ENCODE measurements at regions not wholly inside any gene's neighbourhood (a gene's known extent, or its start where the extent isn't known, plus 50 kb on each side); places are given as distances from the start of the nearest gene placed in this dataset.
"Not testable (repeated sequence)": the region's sequence is repeated elsewhere in the genome, so short reads cannot be mapped to it uniquely, and the experiment has no call there.

GRCh38 chr13:61358599-61358998 lies 57.0 kb downstream of the PCDH20 start:
- DNase-seq = no peak

GRCh38 chr13:61350341-61350740 lies 65.3 kb downstream of the PCDH20 start:
- DNase-seq = no peak

DNA sequence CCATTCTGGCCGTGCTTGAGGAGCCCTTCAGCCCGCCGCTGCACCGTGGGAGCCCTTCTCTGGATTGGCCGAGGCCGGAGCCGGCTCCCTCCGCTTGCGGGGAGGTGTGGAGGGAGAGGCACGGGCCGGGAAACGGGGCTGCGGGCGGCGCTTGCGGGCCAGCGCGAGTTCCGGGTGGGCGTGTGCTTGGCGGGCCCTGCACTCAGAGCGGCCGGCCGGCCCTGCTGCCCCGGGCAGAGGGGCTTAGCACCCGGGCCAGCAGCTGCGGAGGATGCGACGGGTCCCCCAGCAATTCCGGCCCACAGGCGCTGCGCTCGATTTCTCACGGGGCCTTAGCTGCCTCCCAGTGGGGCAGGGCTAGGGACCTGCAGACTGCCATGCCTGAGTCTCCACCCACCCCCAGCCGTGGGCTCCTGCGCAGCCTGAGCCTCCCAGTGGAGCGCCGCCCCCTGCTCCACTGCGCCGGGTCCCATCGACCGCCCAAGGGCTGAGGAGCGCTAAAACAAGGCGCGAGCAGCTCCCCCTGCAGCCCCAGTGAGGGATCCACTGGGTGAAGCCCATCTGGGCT lies 76.5 kb downstream of the PCDH20 start:
- DNase-seq = no peak

- no peak for DNase-seq
These were observed 99.0 kb downstream of the PCDH20 start for GRCh38 chr13:61316647-61317046.

- no peak for DNase-seq
These were observed 121.0 kb downstream of the PCDH20 start for GRCh38 chr13:61294467-61295191.

- DNase-seq = no peak
These were observed 129.4 kb downstream of the PCDH20 start for GRCh38 chr13:61286148-61286745.

DNA sequence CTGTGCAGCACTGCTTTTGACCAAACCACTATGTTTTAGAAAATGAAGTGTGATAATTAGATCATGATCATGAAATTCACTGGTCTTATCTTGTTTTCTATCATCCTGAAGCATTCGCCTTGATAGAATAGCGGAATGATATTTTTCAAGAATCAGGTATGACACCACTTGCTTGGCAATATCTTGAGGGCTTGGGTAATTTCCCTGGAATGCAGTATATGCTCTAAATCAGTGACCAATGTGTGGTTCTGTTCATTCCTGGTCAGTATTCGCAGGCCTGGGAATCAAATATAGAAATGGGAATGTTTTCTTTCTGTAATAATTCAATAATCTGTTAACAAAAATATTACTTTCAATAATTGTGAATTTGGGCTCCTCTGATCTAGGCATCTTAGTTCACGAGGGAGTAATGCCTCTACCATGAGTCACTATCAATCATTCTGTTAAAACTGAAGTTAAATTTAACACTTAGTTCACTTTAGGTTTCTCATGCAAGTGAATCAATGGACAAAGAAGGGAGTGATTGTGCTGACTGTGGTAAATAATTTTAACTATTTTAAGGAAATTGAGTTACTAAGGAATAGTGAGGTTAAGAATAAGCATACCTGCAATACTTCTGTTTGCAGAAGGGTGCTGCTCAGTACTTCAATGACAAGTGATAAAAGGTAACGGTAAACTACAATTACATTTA lies 137.9 kb downstream of the PCDH20 start:
- DNase-seq = no peak

DNA sequence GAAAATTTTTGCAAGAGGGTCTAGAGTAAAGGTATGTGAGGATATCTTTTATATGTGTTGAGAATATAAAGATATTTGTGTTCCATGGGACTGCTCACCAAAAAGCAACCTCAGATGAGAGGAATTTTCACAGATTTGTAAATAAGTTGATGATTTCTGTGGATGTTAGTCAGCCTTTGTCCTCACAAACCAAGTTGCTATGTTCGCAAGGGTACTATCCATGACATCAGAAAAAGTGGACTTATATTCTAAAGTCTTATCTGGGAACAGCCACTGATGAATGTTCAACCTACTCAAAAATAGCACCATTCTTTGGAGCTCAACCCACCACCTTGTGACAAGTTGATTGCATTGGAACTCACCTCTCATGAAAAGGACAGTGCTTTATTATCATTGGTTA lies 138.6 kb downstream of the PCDH20 start:
- DNase-seq = no peak

- no peak for DNase-seq
These were observed 139.2 kb downstream of the PCDH20 start for GRCh38 chr13:61276401-61276800.

DNA sequence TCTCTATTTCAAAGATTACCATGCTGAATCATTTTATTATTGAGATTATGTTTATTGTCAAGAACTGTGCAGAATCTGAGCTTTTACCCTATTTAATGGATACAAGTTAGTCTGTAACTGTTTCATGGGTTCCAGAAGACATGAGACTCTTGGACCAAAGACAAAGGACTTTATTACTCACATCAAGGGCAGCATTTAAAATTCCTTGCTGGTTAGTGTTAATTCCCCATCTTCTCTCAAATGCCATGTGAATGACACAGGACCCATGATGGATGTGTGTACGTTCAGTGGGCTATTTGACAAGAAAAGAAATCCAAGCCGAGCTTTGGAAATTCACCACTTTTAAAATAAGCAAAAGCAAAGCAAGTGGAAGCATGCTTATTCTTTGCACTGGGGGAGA lies 139.9 kb downstream of the PCDH20 start:
- DNase-seq = no peak

- no peak for DNase-seq
These were observed 140.4 kb downstream of the PCDH20 start for GRCh38 chr13:61275251-61275650.

DNA sequence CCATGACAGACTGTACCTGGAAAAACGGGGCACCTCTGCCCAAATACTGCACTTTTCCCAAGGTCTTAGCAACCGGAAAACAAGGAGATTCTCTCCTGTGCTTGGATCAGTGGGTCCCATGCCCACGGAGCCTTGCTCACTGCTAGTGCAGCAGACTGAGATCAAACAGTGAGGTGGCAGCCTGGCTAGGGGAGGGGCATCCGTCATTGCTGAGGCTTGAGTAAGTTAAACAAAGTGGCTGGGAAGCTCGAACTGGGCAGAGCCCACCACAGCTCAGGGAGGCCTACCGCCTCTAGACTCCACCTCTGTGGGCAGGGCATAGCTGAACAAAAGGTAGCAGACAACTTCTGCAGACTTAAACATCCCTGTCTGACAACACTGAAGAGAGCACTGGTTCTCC lies 148.8 kb downstream of the PCDH20 start:
- DNase-seq = not testable (repeated sequence)

- DNase-seq = no peak
These were observed 153.7 kb downstream of the PCDH20 start for GRCh38 chr13:61261746-61262472.

- no peak for DNase-seq
These were observed 157.5 kb downstream of the PCDH20 start for GRCh38 chr13:61258185-61258584.

GRCh38 chr13:61255040-61255796 lies 160.4 kb downstream of the PCDH20 start:
- DNase-seq = no peak

GRCh38 chr13:61253105-61253877 lies 162.4 kb downstream of the PCDH20 start:
- no peak for DNase-seq

- no peak for DNase-seq
These were observed 163.4 kb downstream of the PCDH20 start for GRCh38 chr13:61252213-61252612.

DNA sequence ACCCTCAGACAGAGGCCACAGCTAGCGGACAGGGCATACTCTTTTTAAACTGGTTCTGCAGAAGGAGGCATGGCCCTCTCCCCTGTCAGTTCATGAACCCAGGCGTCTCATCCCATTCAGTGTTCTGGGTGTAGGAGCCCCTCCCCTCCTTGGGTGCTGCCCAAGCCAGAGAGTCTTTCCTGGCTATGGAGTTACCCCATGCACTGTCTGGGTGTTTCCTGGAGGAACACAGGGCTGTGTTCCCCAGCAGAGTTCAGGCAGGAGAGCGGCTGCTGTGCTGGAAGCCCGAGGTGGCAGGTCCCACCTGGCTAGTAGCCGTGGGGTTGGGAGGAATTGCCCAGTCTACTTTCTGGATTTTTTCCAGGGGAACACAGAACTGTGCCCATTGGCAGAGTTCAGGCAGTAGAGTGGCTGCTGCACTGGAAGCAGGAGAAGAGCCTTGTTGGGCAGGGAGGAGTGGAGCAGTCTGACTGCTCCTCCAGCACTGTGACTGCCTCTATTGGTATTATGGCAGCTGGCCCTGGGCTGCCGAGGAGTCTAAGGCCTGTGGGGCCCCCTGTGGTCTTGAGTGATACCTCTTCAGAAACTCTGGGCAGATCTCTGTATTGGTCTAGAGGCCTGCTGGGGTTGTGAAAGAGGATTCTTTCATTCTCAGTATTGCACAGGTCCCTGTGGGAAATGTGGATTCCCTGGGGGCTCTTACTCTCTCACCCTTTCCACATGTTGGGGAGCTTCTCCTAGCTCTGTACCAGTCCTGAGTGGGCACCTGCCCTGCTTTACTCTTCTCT lies 168.3 kb downstream of the PCDH20 start:
- DNase-seq = no peak

- DNase-seq = no peak
These were observed 169.3 kb downstream of the PCDH20 start for GRCh38 chr13:61246351-61246750.

DNA sequence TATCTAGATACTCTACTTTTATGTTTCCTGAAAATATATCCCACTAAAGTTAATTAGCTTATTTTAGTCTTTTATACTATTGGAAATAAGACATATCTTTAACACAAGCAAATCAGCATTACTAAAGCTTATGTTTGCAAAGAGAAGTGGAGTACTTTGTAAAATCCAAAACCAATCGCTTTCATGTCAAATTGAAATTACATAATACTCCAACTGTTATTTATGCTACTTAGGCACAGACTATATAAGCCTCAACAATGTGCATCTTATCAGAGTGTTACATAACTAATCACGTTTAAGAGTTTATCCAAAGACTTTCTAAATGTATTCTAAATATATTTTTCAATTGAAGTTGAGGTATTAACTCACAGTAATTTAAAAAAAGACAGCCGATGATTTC lies 200.0 kb downstream of the PCDH20 start:
- no peak for DNase-seq

DNA sequence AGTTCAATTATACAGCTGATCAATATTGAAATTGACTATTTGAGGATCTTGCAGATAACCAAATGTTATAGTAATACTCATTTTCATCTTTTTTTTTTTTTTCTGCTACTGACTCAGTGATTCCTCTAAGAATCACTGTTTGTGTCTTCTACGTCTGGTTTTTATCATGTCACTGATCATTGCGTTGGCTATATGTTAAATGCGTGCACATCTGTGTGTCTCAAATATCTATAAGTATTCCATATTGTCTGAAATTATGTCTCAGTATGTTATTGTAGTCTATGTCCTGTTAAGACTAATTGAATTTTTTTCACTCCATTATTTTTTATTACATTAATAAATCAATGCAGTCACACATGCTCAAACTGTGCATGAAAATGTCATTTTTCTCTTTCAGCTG lies 200.5 kb downstream of the PCDH20 start:
- DNase-seq = no peak

Data from stimulated activated CD8-positive, alpha-beta memory T cell treated with anti-CD3 and anti-CD28 coated beads, Interleukin-4, amount 100 ng/mL, for 48 hours (primary cell).